Trophoblast cell (in vitro differentiated cells and primary cell): ENCODE measurements at regions not wholly inside any gene's neighbourhood (a gene's known extent, or its start where the extent isn't known, plus 50 kb on each side); places are given as distances from the start of the nearest gene placed in this dataset.

Experiments used
- DNase-seq, 2 donors: peaks; one replicate each; pipeline ENCODE4 v3.0.0-alpha.2; 2016
- H2AFZ ChIP-seq: 2 replicates; pipeline ENCODE4 v1.6.1; 2013; ENCODE audit warnings: low read length, moderate library complexity, mild to moderate bottlenecking; ENCODE audit not compliant: insufficient read depth, poor library complexity
- H2AK5ac ChIP-seq: 2 replicates; pipeline ENCODE4 v1.6.1; 2013; ENCODE audit warnings: mild to moderate bottlenecking, low read length
- H2BK120ac ChIP-seq: 2 replicates; pipeline ENCODE4 v1.6.1; 2013; ENCODE audit warnings: low read length, mild to moderate bottlenecking, moderate library complexity; ENCODE audit not compliant: insufficient read depth, poor library complexity
- H2BK12ac ChIP-seq: 2 replicates; pipeline ENCODE4 v1.6.1; 2013; ENCODE audit warnings: mild to moderate bottlenecking, low read length, moderate library complexity
- H2BK5ac ChIP-seq: 2 replicates; pipeline ENCODE4 v1.6.1; 2013; ENCODE audit warnings: low read length, low read depth, moderate library complexity, mild to moderate bottlenecking; ENCODE audit not compliant: poor library complexity
- H3K14ac ChIP-seq: 2 replicates; pipeline ENCODE4 v1.6.1; 2013; ENCODE audit warnings: mild to moderate bottlenecking, low read length
- H3K18ac ChIP-seq: 2 replicates; pipeline ENCODE4 v1.6.1; 2013; ENCODE audit warnings: mild to moderate bottlenecking, low read length
- H3K23ac ChIP-seq: 2 replicates; pipeline ENCODE4 v1.6.1; 2013; ENCODE audit warnings: low read length
- H3K27ac ChIP-seq: 2 replicates; pipeline ENCODE4 v1.5.1; 2013; ENCODE audit warnings: low read depth, mild to moderate bottlenecking, inconsistent platforms, low read length, moderate library complexity
- H3K27me3 ChIP-seq: 2 replicates; pipeline ENCODE4 v1.6.1; 2013; ENCODE audit warnings: inconsistent platforms, mild to moderate bottlenecking, low read length, moderate library complexity; ENCODE audit not compliant: insufficient read depth
- H3K36me3 ChIP-seq, 2 experiments: 1 replicate in 1 of 2; 2 replicates in 1 of 2; pipeline ENCODE4 v1.6.1; 2013; ENCODE audit warnings: low read length in 2 of 2, mild to moderate bottlenecking in 2 of 2, moderate library complexity in 1 of 2; ENCODE audit not compliant: insufficient read depth in 2 of 2, control insufficient read depth in 1 of 2
- H3K4ac ChIP-seq: 2 replicates; pipeline ENCODE4 v1.6.1; 2013; ENCODE audit warnings: low read depth, mild to moderate bottlenecking, low read length, moderate library complexity
- H3K4me1 ChIP-seq, 2 experiments: 1 replicate in 1 of 2; 2 replicates in 1 of 2; pipeline ENCODE4 v1.6.1; 2013; ENCODE audit warnings: low read length in 2 of 2, mild to moderate bottlenecking in 2 of 2, moderate library complexity in 1 of 2; ENCODE audit not compliant: insufficient read depth in 2 of 2, control insufficient read depth in 1 of 2
- H3K4me2 ChIP-seq: 2 replicates; pipeline ENCODE4 v1.6.1; 2013; ENCODE audit warnings: inconsistent platforms, mild to moderate bottlenecking, low read length, moderate library complexity
- H3K4me3 ChIP-seq: 2 replicates; pipeline ENCODE4 v1.5.1; 2013; ENCODE audit warnings: mild to moderate bottlenecking, low read depth, low read length, inconsistent platforms
- H3K79me1 ChIP-seq: one replicate; pipeline ENCODE4 v1.6.1; 2013; ENCODE audit warnings: low read length
- H3K79me2 ChIP-seq: 2 replicates; pipeline ENCODE4 v1.6.1; 2013; ENCODE audit warnings: low read length, mild to moderate bottlenecking; ENCODE audit not compliant: control insufficient read depth, insufficient read depth, poor library complexity
- H3K9ac ChIP-seq: 2 replicates; pipeline ENCODE4 v1.6.1; 2013; ENCODE audit warnings: mild to moderate bottlenecking, low read length
- H3K9me3 ChIP-seq: 2 replicates; pipeline ENCODE4 v1.6.1; 2013; ENCODE audit warnings: low read depth, mild to moderate bottlenecking, control low read depth, inconsistent platforms, low read length; ENCODE audit not compliant: insufficient read depth
- H4K12ac ChIP-seq: 2 replicates; pipeline ENCODE4 v1.6.1; 2013; ENCODE audit warnings: low read depth, mild to moderate bottlenecking, low read length, moderate library complexity
- H4K8ac ChIP-seq: 2 replicates; pipeline ENCODE4 v1.6.1; 2013; ENCODE audit warnings: low read depth, mild to moderate bottlenecking, low read length, moderate library complexity
- H4K91ac ChIP-seq: one replicate; pipeline ENCODE4 v1.6.1; 2013; ENCODE audit warnings: low read depth, mild to moderate bottlenecking, low read length, moderate library complexity
- WGBS: extraction: QIAGEN DNeasy Blood & Tissue Kit; methylation state at CpG from one replicate; pipeline ENCODE4 v1.1.7; 2013; ENCODE audit warnings: missing lambda C conversion rate; ENCODE audit not compliant: insufficient read length, insufficient coverage; ENCODE audit errors: extremely low coverage; 5-methylcytosine and 5-hydroxymethylcytosine counted together

DNA sequence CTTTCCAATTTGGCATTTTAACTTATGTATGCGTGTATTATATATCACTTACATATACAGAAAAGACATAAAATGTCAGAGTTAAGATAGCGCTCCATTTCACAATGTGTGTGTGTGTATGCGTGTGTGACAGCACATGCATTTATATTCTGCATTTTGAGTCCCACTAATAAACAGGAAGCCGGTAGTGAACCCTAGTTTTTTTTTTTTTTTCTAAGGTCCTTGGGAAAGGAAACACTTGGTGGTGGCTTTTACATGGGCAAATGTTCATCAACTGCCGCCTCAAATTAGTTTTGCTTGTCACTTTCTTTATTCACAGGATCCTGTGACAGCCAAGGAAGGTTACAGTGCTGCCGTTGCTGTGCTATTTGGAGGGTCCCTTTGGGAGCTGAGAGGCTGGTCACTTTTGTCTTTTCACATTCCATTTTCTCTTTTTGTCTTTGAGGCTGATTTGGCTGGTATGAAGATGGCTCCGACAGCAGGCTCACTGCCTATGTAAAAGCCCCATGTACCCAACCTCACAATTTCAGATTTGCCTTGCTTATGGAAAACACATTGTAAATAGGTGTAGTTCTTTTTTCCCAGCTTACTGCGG lies 298.9 kb downstream of the CSNK1G3 start:
- no peak overlapping the region for H3K27ac ChIP-seq

DNA sequence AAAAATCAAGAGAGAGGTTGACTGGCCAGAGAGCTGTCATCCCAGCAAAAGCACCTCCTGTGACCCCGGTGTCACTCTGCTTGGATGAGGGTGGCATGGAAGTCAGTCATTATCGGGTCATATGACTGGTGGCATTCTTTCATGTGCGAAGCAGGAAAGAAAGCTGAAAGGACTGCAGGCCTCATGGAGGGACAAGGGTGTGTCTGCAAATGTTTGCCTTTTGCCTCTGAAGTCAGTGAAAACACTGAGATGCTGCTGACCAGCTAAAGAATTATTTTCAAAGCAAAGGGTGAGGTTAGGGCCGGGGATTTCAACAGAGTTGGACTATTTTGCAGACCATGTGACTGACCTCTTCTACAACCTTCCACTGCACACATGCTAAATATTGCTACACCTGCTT lies 298.3 kb downstream of the CSNK1G3 start:
- Histone ChIP-seq H2BK12ac (peak overlapping the region; percentile 44), H2AFZ (peak overlapping the region; percentile 58), H3K18ac (no peak overlapping the region), H3K79me2 (no peaks in the 10 kb centered on the region), H3K27ac (no peak overlapping the region), H3K9ac (no peak overlapping the region), H3K9me3 (no peaks in the 10 kb centered on the region), H2AK5ac (no peak overlapping the region), H4K91ac (peak overlapping the region; percentile 51), H3K79me1 (peaks cover 11% of the 10 kb centered on the region), H2BK120ac (peak overlapping the region; percentile 41), H4K8ac (peak overlapping the region; percentile 20), H2BK5ac (peak overlapping the region; percentile 53), H3K4me3 (no peak overlapping the region), H3K14ac (no peak overlapping the region), H3K4me1 (peaks cover 12 to 14% of the 10 kb centered on the region in 2 experiments), H3K36me3 (no peaks in the 10 kb centered on the region), H3K4ac (no peak overlapping the region), H3K27me3 (no peaks in the 10 kb centered on the region), H4K12ac (no peak overlapping the region), H3K4me2 (no peak overlapping the region), H3K23ac (no peak overlapping the region)
- no CpG with 5 or more reads among the region's 4 CpGs for WGBS
- no peak for DNase-seq

More for the DNA sequence above, 298.9 kb downstream of the CSNK1G3 start:
- Histone ChIP-seq H3K4me3 (no peak overlapping the region), H2BK5ac (no peak overlapping the region), H3K4ac (no peak overlapping the region), H3K9ac (no peak overlapping the region), H3K9me3 (no peaks in the 10 kb centered on the region), H3K18ac (no peak overlapping the region), H3K36me3 (no peaks in the 10 kb centered on the region), H3K14ac (no peak overlapping the region), H3K27me3 (no peaks in the 10 kb centered on the region), H3K4me2 (no peak overlapping the region), H2AFZ (no peak overlapping the region), H2AK5ac (no peak overlapping the region), H4K12ac (no peak overlapping the region), H2BK120ac (no peak overlapping the region), H3K79me1 (peaks cover 9% of the 10 kb centered on the region), H4K8ac (no peak overlapping the region), H3K4me1 (peaks cover 12 to 14% of the 10 kb centered on the region in 2 experiments), H4K91ac (no peak overlapping the region), H3K79me2 (no peaks in the 10 kb centered on the region), H2BK12ac (no peak overlapping the region), H3K23ac (no peak overlapping the region)
- DNase-seq, result no peak
- WGBS, result no CpG with 5 or more reads among the region's 8 CpGs

DNA sequence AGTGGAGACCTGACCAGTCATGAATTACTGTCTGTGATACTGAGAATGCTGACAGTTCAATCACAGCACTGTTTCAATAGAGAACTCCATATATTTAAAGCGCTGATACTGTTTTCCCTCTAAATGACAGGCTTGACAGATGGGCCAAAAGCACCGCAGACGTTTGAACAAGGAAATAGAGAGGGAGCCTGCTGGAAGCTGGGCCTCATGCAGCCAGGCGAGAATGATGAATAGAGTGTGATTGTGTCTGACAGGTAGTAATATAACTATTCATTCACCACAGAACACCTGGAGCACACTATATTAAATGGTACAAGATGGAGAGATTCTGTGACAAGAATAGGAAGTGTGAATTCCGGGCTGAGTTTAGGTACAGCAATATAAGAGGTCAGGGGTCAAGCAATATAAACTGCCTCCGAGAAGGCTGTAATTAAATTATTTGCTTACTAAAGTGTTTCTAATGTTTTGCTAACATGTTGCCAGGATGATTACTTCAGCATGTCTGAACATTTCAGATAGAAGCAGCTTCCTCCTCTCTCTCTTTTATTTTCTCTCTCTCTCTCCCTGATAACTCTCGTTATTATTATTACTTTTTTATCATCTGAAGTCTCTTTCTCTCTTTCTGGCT lies 297.7 kb downstream of the CSNK1G3 start:
- H3K4me3 ChIP-seq, result no peak overlapping the region
- no peaks in the 10 kb centered on the region for H3K36me3 ChIP-seq
- no peak for DNase-seq
- no peak overlapping the region for H3K18ac ChIP-seq
- no peak overlapping the region for H4K8ac ChIP-seq
- H3K4me2 ChIP-seq, result no peak overlapping the region
- H3K14ac ChIP-seq, result no peak overlapping the region
- H3K23ac ChIP-seq, result no peak overlapping the region
- H3K79me1 ChIP-seq, result peaks cover 9% of the 10 kb centered on the region
- H2AFZ ChIP-seq, result no peak overlapping the region
- H2BK5ac ChIP-seq, result no peak overlapping the region
- no peak overlapping the region for H3K27ac ChIP-seq
- H2BK120ac ChIP-seq, result no peak overlapping the region
- H3K4ac ChIP-seq, result no peak overlapping the region
- H3K9ac ChIP-seq, result no peak overlapping the region
- no peak overlapping the region for H4K91ac ChIP-seq
- 100% methylated on average over 1 of the region's 7 CpGs for WGBS
- no peak overlapping the region for H2BK12ac ChIP-seq
- peaks cover 12% of the 10 kb centered on the region in 2 experiments for H3K4me1 ChIP-seq
- no peaks in the 10 kb centered on the region for H3K9me3 ChIP-seq
- no peak overlapping the region for H2AK5ac ChIP-seq
- H3K79me2 ChIP-seq, result no peaks in the 10 kb centered on the region
- H4K12ac ChIP-seq, result no peak overlapping the region
- no peaks in the 10 kb centered on the region for H3K27me3 ChIP-seq

DNA sequence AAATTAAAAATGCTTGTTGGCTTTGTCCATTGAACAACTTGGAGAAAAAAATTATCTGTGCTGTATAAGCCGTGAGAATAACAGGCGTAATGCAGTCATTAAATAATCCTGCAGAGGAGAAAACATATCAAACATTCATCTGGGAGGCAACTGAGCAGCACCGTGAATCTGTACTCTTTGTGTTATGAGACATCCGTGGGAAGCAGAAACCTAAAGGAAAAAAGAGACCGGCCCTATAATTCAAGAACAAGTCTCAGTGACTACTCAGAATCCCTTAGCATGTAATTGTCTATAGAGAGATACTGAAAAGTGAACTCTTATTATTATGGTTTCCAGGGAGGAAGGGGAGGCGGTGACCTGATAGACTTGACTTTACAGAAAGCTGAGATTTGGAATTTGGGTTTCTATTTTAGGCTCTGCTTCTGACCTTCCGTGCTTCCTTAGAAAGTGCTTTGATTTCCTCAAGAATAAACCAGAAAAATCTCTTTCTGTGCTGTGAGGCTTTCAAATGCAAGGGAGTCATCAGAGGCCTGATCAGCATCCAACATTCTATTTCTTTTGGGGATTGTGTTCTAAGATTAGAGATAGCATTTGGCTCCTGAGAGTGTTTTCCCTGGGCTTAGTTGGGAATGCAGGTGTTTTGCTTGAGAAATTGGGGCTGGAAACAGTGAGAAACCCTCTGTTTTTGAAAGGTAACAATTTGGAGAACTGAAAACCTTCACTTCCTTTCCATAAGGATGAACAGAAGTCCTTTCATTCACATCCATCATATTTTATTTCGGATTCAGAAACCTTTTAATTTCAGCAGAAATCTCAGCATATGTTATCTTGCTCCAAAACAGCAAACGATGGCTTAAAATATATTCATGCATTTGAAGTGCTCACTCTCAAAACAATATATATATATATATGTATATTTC lies 296.7 kb downstream of the CSNK1G3 start:
- H2AK5ac ChIP-seq, result no peak overlapping the region
- no peak overlapping the region for H3K4me3 ChIP-seq

More for the DNA sequence above, 296.7 kb downstream of the CSNK1G3 start:
- H3K79me2 ChIP-seq, result no peaks in the 10 kb centered on the region
- H3K14ac ChIP-seq, result no peak overlapping the region
- H3K36me3 ChIP-seq, result no peaks in the 10 kb centered on the region
- no peak overlapping the region for H2BK120ac ChIP-seq
- H3K27ac ChIP-seq, result no peak overlapping the region
- no peaks in the 10 kb centered on the region for H3K27me3 ChIP-seq
- H3K23ac ChIP-seq, result no peak overlapping the region
- no peak overlapping the region for H3K18ac ChIP-seq
- no peak overlapping the region for H4K12ac ChIP-seq
- no peak overlapping the region for H4K91ac ChIP-seq
- DNase-seq, result no peak
- no peak overlapping the region for H3K9ac ChIP-seq
- H3K9me3 ChIP-seq, result no peaks in the 10 kb centered on the region
- H3K4ac ChIP-seq, result no peak overlapping the region
- peaks cover 7% of the 10 kb centered on the region for H3K79me1 ChIP-seq
- H2BK12ac ChIP-seq, result no peak overlapping the region
- H3K4me2 ChIP-seq, result no peak overlapping the region
- WGBS, result no CpG with 5 or more reads among the region's 9 CpGs
- H4K8ac ChIP-seq, result no peak overlapping the region
- H2AFZ ChIP-seq, result no peak overlapping the region
- no peak overlapping the region for H2BK5ac ChIP-seq
- H3K4me1 ChIP-seq, result peaks cover 9% of the 10 kb centered on the region in 2 experiments
